ENCODE measurements at regions not wholly inside any gene's neighbourhood (a gene's known extent, or its start where the extent isn't known, plus 50 kb on each side); places are given as distances from the start of the nearest gene placed in this dataset.

DNA sequence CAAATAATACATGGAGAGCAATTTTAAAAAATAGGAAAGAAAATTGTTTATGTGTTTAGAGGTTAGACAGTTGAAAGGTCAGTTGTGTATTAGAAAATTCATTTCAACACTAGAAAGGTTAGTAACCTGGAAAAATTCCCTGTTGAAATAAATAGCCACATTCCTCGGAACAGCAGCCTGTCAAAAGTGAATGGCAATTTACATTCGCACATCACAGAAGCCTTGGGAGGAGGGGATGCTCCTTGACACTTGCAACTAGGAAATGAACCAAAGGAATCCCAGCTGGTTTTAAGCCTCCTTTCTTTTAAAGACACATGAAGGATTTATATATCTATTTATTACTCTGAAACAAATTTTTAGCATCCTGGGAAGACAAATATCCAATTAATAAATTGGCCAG, 653.5 kb upstream of the LRRTM4 start:
- no peaks in the 10 kb centered on the region for H3K27me3 Mint-ChIP-seq (ENCODE audit: unreplicated experiment)
- H3K4me1 Mint-ChIP-seq (ENCODE audit: unreplicated experiment): no peaks in the 10 kb centered on the region
- no peak for DNase-seq (ENCODE audit: low spot score)
- TF ChIP-seq, protein P1, sequence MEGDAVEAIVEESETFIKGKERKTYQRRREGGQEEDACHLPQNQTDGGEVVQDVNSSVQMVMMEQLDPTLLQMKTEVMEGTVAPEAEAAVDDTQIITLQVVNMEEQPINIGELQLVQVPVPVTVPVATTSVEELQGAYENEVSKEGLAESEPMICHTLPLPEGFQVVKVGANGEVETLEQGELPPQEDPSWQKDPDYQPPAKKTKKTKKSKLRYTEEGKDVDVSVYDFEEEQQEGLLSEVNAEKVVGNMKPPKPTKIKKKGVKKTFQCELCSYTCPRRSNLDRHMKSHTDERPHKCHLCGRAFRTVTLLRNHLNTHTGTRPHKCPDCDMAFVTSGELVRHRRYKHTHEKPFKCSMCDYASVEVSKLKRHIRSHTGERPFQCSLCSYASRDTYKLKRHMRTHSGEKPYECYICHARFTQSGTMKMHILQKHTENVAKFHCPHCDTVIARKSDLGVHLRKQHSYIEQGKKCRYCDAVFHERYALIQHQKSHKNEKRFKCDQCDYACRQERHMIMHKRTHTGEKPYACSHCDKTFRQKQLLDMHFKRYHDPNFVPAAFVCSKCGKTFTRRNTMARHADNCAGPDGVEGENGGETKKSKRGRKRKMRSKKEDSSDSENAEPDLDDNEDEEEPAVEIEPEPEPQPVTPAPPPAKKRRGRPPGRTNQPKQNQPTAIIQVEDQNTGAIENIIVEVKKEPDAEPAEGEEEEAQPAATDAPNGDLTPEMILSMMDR (IDR thresholded peaks at IDR 0.05; ENCODE audit: unreplicated experiment): no peak
- no peak overlapping the region for H3K4me3 Mint-ChIP-seq (ENCODE audit: unreplicated experiment)
- no peak overlapping the region for H3K27ac Mint-ChIP-seq (ENCODE audit: unreplicated experiment)
- no peaks in the 10 kb centered on the region for H3K9me3 Mint-ChIP-seq (ENCODE audit: unreplicated experiment)
- H3K36me3 Mint-ChIP-seq (ENCODE audit: low read depth, unreplicated experiment): no peaks in the 10 kb centered on the region

DNA sequence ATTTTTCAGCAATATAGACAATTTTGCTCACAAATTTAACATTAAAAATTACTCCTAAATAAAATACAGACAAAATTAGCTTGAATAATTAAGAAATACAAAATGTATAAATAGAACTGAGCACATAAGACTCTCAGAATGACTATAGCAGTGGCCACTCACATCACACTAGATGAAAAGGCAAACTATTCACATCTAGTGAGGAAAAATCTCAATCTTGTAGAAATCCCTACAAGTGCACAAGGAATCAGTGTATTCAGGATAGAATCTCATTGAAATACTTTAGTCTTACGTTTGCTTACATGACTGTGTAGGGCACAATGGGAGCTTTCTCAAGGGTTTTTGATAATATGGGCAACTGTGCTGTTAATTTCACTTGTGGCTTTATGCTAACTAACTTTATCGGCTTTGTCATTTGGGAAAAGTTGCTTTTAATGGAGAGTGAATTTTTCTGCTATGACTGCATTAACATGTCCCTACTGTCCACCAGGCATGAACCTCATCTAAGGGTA, 678.9 kb upstream of the LRRTM4 start:
- TF ChIP-seq, protein P1 (IDR thresholded peaks at IDR 0.05; ENCODE audit: unreplicated experiment): no peak
- Mint-ChIP-seq H3K27me3 (ENCODE audit: unreplicated experiment) (no peaks in the 10 kb centered on the region), H3K4me1 (ENCODE audit: unreplicated experiment) (no peaks in the 10 kb centered on the region), H3K9me3 (ENCODE audit: unreplicated experiment) (no peaks in the 10 kb centered on the region), H3K27ac (ENCODE audit: unreplicated experiment) (no peak overlapping the region), H3K4me3 (ENCODE audit: unreplicated experiment) (no peak overlapping the region), H3K36me3 (ENCODE audit: low read depth, unreplicated experiment) (no peaks in the 10 kb centered on the region)
- no peak for DNase-seq (ENCODE audit: low spot score)

DNA sequence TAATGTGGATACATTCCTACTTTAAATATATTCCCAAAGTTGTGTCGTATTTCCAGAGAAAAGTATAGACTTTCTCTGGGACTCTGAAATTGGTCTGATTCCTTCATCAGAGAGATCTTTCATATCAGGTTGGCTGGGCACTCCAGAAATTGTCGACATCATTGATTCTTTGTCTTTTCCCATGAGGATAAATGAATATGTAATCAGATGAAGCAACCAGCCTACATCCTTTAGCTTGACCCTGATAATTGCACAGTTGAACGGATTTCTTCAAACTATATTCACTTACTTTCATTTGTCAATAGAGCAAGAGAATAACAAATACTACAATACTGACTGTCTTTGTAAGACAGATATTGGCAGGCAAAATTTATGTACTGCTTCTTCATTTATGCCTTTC, 680.2 kb upstream of the LRRTM4 start:
- Mint-ChIP-seq H3K36me3 (ENCODE audit: low read depth, unreplicated experiment) (no peaks in the 10 kb centered on the region), H3K9me3 (ENCODE audit: unreplicated experiment) (no peaks in the 10 kb centered on the region), H3K4me1 (ENCODE audit: unreplicated experiment) (no peaks in the 10 kb centered on the region), H3K27me3 (ENCODE audit: unreplicated experiment) (no peaks in the 10 kb centered on the region), H3K4me3 (ENCODE audit: unreplicated experiment) (no peak overlapping the region), H3K27ac (ENCODE audit: unreplicated experiment) (no peak overlapping the region)
- no peak for DNase-seq (ENCODE audit: low spot score)
- TF ChIP-seq, protein P1 (IDR thresholded peaks at IDR 0.05; ENCODE audit: unreplicated experiment): no peak

DNA sequence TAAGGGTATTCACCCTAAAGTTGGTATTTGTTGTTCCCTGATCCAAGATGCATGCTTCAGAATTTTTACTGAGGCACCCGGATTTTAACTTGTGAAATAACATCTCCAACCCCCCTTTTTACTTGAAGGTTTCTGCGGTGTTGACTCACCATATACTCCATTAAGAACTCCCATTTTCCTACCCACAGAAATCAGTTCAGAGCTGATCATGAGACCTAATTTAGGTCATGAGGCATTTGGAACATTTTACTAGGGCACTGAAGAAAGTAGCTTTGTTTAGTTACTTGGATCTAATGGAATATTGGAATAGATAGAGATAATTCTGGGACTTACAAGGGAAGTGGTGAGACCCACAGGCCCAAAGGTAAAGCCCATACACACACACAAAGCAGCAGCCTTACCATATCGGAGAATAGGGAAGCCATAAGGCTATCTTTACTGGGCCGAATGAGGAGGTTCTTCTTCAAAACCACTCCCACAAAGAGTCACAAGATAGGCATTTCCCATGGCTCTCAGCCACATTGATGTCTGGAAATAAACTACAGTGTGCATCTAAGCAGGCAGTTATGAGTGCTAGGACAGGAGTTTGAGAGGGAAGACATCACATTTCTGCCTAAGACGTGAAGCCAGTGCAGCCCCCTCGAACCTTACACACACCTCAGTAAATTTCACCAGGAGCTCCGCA, 681.0 kb upstream of the LRRTM4 start:
- TF ChIP-seq, protein P1 (IDR thresholded peaks at IDR 0.05; ENCODE audit: unreplicated experiment): no peak
- Mint-ChIP-seq H3K9me3 (ENCODE audit: unreplicated experiment) (no peaks in the 10 kb centered on the region), H3K27me3 (ENCODE audit: unreplicated experiment) (no peaks in the 10 kb centered on the region), H3K4me1 (ENCODE audit: unreplicated experiment) (no peaks in the 10 kb centered on the region), H3K36me3 (ENCODE audit: low read depth, unreplicated experiment) (no peaks in the 10 kb centered on the region), H3K4me3 (ENCODE audit: unreplicated experiment) (no peak overlapping the region), H3K27ac (ENCODE audit: unreplicated experiment) (no peak overlapping the region)
- no peak for DNase-seq (ENCODE audit: low spot score)

DNA sequence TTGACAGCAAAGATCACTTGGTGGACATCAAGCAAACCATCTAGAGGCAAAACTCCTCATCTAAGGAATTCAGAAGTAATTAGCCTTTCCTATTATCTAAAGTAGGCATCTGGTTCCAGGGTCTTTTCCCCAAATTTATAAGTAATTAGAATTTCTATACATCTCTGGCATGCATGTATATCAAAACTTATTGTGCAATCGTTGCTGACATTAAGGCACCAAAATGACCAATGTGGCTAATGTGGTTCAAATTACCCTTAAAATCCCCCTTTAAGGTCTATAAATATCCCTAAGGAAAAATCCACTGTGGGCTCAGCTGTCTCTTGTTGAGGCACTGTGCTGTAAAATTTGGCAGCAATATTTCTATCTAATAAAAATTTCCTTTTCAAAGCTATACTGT, 695.9 kb upstream of the LRRTM4 start:
- H3K9me3 Mint-ChIP-seq (ENCODE audit: unreplicated experiment): no peaks in the 10 kb centered on the region
- no peaks in the 10 kb centered on the region for H3K36me3 Mint-ChIP-seq (ENCODE audit: low read depth, unreplicated experiment)
- H3K4me1 Mint-ChIP-seq (ENCODE audit: unreplicated experiment): no peaks in the 10 kb centered on the region
- no peaks in the 10 kb centered on the region for H3K27me3 Mint-ChIP-seq (ENCODE audit: unreplicated experiment)
- no peak for DNase-seq (ENCODE audit: low spot score)
- H3K27ac Mint-ChIP-seq (ENCODE audit: unreplicated experiment): no peak overlapping the region
- TF ChIP-seq, protein P1 (IDR thresholded peaks at IDR 0.05; ENCODE audit: unreplicated experiment): no peak
- H3K4me3 Mint-ChIP-seq (ENCODE audit: unreplicated experiment): no peak overlapping the region

All from endothelial cell (in vitro differentiated cells).